NCI-H2107 treated with DMSO at 0.1 percent for 48 hours (cell line): ENCODE measurements at regions not wholly inside any gene's neighbourhood (a gene's known extent, or its start where the extent isn't known, plus 50 kb on each side); places are given as distances from the start of the nearest gene placed in this dataset.
"Not testable (repeated sequence)": the region's sequence is repeated elsewhere in the genome, so short reads cannot be mapped to it uniquely, and the experiment has no call there.

Experiments
- DNase-seq: peaks from one replicate; lab custom pipeline; 2025; ENCODE audit not compliant: unreplicated experiment; lab: John Stamatoyannopoulos, UW

- peak; percentile 28 for DNase-seq
Measured at GRCh38 chr11:29260939-29261705, 755.7 kb downstream of the KCNA4 start.

DNA sequence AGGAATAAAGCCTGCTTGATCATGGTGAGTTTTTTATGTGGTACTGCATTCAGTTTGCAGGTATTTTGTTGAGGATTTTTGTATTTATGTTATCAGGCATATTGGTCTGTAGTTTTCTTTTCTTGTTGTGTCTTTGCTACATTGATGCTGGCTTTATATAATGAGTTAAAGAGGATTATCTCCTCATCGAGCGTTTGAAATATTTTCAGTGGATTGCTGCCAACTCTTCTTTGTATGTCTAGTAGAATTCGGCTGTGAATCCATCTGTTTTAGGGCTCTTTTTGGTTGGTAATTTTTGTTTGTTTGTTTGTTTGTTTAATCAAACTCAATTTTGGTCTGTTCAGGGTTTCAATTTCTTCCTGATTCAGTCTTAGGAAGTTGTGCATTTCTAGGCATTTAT is 758.4 kb downstream of the KCNA4 start:
- DNase-seq = no peak

DNA sequence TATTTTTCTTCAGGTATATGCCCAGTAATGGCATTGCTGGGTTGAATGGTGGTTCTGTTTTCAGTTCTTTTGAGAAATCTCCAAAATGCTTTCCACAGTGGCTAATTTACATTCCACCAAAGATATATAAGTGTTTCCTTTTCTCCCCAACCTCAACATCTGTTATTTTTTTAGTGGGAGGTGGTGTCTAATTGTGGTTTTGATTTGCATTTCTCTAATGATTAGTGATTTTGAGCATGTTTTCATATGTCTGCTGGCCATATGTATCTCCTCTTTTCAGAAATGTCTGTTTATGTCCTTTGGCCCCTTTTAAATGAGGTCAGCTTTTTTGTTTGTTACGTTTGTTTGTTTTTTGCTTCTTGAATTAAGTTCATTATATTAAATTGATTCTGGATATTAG is 760.2 kb downstream of the KCNA4 start:
- no peak for DNase-seq

- DNase-seq = peak; percentile 27
Measured at GRCh38 chr11:29255401-29255800, 761.4 kb downstream of the KCNA4 start.

GRCh38 chr11:29251738-29252137 is 765.1 kb downstream of the KCNA4 start:
- DNase-seq = no peak

- no peak for DNase-seq
Measured at GRCh38 chr11:29249713-29250112, 767.1 kb downstream of the KCNA4 start.

- no peak for DNase-seq
Measured at GRCh38 chr11:29244355-29244754, 772.5 kb downstream of the KCNA4 start.

DNA sequence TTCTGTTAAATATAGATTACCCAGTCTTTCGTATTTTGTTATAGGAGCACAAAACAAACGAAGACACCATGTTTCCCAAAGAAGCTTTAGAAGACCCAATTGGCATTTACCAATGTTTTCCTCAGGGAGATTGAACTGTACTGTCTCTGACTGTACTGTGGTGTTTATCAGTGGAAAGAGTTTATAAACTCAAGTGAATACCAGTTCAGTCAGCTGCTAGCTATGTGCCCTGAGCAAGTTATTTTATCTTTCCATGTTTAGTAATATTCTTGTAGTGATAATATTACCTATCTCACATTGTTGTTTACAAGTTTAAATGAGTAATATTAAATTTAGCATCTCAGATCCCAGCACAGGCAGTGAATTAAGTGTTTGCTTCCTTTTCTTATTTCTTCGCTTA is 773.2 kb downstream of the KCNA4 start:
- DNase-seq = no peak

DNA sequence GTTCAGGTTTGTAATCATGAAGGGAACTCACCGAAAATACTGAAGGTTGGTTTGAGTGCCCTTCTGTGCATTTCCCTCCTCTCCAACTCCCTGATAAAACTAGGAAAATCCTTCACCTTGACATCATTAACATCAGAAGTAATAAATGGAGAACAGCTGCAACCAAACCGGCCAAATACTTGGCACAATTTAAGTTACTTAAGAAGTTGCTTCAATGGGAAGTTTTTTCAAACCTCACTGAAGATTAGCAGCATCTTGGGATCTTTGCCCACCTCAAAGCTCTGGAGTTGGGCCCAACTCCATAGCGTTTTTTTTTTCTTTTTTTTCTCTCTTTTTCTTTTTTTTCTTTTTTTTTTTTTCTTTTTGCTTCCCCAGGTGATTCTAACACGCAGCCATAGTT is 784.8 kb downstream of the KCNA4 start:
- DNase-seq = no peak

- no peak for DNase-seq
Measured at GRCh38 chr11:29231586-29231985, 785.2 kb downstream of the KCNA4 start.

DNA sequence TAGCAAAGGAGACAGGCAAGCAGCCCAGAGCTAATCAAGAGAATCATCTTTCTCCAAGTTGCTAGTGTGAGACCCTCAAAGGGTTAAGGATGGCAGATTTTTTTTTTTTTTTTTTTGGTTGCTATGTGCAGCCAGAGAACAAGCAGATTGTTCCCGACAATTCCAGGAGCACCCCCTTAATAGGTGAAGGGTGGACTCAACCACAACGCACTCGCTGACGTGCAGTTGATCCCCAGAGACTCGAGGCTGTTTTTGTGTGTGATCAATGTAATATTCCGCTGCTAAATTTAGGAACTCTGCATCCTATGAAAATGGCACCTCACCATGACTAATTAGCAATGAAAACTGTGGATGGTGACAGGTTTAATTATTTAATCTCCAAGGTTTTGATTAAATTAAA is 789.0 kb downstream of the KCNA4 start:
- DNase-seq = peak; percentile 12

DNA sequence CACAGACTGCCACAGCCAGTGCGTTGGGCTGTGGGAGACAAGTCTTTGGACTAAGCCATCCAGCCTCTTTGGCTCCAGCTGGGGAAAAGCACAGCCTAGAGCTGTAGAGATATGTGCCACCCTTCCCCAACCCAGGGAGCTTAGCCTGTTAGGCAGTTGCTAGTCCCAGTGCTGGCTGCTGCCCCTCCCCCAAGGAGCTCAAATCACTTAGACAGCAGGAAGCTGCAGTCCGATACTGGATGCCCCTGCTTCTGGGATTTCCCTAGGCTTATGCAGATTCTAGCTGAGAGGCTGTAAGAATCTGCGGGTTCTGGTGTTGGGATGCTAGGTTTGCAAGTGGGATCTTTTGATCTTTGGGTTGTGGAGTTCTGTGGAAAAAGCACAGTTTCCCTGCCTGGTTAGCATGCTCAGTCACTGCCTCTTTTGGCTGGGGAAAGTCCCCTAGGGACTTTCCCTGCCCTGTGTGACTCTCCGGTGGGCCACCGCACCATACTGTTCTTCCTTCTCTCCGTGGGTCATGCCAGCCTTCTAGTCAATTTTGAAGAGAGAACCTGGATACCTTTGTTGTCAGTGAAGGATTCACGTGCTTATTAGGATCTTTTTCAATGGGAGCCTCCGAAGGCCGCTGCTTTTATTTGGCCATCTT is 792.0 kb downstream of the KCNA4 start:
- DNase-seq = no peak

DNA sequence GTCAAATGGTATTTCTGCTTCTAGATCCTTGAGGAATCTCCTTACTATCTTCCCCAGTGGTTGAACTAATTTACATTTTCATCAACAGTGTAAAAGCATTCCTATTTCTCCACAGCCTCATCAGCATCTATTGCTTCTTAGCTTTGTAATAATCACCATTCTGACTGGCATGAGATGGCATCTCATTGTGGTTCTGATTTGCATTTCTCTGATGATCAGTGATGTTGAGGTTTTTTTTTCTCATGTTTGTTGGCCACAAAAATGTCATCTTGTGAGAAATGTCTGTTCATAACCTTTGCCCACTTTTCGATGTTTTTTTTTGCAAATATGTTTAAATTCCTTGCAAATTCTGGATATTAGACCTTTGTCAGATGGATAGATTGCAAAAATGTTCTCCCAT is 797.3 kb downstream of the KCNA4 start:
- DNase-seq = not testable (repeated sequence)

DNA sequence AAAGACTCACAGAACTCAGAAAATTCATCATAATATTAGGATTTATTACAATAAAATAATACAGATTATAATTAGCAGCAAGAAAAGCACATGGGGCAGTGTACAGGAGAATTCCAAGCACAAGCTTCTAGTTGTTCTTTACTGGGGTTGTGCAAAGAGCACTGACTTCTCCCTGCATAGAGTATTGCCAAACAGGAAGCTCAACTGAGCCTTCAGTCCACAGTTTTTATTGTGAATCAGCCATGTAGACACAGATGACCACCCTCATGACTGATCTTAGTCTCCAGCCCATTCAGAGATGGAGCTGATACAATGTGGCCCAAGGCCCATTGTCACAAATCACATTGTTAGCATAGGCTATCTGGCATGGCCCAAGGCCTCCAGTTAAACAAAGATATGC is 798.9 kb downstream of the KCNA4 start:
- DNase-seq = no peak

GRCh38 chr11:29214833-29215232 is 802.0 kb downstream of the KCNA4 start:
- no peak for DNase-seq

DNA sequence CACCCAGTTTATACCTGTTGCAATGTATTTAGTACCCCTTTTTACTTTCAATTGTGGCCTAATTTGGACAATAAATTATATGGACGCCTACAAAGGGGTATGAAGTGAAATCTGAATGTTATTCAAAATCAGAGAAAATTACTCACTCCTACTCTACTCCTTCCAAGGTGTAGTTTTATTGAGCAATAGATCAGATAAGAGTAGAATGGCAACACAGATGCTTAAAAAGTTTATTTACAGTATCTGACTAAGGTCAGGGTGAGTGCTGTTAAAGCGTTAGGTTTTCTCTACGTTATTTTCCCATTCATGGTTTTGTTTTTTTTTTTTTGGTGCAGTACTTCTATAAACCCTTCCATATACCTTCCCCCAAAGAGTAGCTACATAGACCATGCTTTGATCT is 805.6 kb downstream of the KCNA4 start:
- DNase-seq = no peak

DNA sequence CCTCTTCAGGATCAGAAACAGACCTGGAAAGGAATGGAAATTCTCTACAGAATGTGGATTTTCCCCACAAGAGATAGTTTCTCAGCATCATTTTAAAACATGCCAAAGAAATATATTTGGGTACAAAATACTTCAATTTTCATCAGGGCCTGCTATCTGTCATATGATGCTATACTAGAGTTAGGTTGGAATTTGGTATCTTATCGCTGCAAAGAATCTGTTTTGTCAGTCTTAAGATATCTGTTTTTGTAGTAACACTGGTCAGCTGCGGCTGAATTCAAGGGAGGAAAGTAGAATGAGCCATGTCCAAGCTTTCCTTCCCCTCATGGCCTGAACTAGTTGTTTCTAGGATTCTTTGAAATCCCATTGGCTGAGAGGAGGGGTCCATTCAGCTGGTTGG is 806.4 kb downstream of the KCNA4 start:
- no peak for DNase-seq

DNA sequence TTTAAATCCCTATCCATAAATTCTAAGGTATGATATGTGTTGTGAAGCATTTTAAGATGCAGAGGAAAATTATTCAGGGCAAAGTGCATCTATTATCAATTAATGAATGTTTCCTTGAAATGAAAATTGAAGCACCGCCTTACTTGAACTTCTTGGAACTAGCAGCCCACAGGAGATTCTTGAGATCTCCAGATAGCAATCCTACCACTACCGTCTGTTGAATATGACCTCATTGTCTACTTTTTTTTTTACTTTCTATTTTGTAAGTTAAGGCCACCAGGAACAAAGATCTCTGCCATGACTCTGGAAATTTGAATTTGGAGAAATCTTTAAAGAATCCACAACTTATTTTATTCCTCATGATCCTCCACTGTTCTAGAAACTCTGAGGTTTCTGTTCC is 808.7 kb downstream of the KCNA4 start:
- DNase-seq = no peak

- DNase-seq = peak; percentile 34
Measured at GRCh38 chr11:29200791-29201562, 815.9 kb downstream of the KCNA4 start.

GRCh38 chr11:29190313-29190712 is 826.5 kb downstream of the KCNA4 start:
- DNase-seq = no peak

- DNase-seq = no peak
Measured at GRCh38 chr11:29187215-29187614, 829.6 kb downstream of the KCNA4 start.
